OCI-LY1 (cell line): ENCODE measurements at regions not wholly inside any gene's neighbourhood (a gene's known extent, or its start where the extent isn't known, plus 50 kb on each side); places are given as distances from the start of the nearest gene placed in this dataset.

ENCODE experiments used
- EZH2 ChIP-seq: fragments of 200-600 bp; sonication (generic), shearing (Covaris generic); IDR thresholded peaks from 2 replicates; pipeline ENCODE4 v1.8.0; 2017; ENCODE audit warnings: borderline replicate concordance, mixed run types, mild to moderate bottlenecking, antibody characterized with exemption, low read length, moderate library complexity, mixed read lengths
- TF ChIP-seq, protein P1 (sequence below): fragments of 200-600 bp; sonication (generic), shearing (Covaris generic); IDR thresholded peaks from 2 replicates; pipeline ENCODE4 v1.5.1; 2017; ENCODE audit warnings: mild to moderate bottlenecking, antibody characterized with exemption, low read length, moderate library complexity, mixed read lengths

DNA sequence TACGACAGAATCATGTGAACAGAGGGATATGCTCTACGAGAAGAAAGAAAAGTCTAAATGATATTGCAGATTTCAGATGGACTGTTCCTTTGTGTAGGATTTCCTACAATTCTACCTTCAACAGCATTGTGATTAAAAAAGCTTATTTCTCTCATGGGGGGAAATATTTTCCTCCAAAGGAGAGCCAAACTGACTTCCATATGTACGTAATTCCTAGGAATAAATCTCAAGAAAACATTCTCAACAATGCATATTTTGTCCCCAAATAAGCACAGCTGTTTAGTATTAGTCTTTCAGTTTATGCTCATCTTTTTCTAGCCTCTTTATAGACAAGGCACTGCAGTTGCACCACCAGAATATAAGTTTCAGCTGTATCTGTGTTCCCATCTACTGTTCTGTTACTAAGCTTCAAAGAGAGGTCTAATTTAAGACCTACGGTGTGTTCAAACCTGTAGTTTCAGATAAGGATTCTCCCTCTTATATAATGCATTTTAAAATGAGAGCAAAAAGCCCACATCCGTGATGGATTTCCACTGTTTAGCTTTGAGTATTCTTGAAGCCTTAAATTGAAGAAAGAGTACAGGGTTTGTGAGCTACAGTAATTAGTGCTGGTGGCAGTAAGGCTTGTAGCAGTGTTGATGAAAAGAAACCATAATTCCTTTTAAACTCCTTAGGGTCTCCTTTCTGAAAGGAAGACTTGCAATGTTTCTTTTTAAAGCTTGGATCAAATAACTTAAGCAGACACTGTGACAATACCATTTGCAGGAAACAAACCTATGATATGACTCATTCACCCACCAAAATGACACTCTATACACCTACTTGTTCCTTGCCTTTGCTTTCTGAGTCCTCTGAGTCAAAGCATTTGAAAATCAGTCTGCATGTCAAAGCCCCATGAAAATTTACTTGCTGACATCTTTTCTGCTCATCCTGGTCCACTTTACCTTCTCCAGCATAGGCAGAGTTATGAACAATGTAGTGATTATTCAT is 754.1 kb downstream of the NOVA1 start:
- TF ChIP-seq EZH2 = no peak
- TF ChIP-seq, protein P1, sequence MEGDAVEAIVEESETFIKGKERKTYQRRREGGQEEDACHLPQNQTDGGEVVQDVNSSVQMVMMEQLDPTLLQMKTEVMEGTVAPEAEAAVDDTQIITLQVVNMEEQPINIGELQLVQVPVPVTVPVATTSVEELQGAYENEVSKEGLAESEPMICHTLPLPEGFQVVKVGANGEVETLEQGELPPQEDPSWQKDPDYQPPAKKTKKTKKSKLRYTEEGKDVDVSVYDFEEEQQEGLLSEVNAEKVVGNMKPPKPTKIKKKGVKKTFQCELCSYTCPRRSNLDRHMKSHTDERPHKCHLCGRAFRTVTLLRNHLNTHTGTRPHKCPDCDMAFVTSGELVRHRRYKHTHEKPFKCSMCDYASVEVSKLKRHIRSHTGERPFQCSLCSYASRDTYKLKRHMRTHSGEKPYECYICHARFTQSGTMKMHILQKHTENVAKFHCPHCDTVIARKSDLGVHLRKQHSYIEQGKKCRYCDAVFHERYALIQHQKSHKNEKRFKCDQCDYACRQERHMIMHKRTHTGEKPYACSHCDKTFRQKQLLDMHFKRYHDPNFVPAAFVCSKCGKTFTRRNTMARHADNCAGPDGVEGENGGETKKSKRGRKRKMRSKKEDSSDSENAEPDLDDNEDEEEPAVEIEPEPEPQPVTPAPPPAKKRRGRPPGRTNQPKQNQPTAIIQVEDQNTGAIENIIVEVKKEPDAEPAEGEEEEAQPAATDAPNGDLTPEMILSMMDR = no peak
